Right forelimb (tissue), 1 donor: ENCODE measurements at regions not wholly inside any gene's neighbourhood (a gene's known extent, or its start where the extent isn't known, plus 50 kb on each side); places are given as distances from the start of the nearest gene placed in this dataset.
A peak's percentile ranks its signal among the peaks of the same experiment; 100 is the strongest.
"Not testable (repeated sequence)": the region's sequence is repeated elsewhere in the genome, so short reads cannot be mapped to it uniquely, and the experiment has no call there.

Experiments
- DNase-seq: peaks from one replicate; pipeline ENCODE4 v3.0.0-alpha.2; 2018

- DNase-seq: no peak
Measured at GRCh38 chr4:81314897-81315470, 100.0 kb upstream of the PRKG2 start.

GRCh38 chr4:81314196-81314896, 99.3 kb upstream of the PRKG2 start:
- peak; percentile 47 for DNase-seq

- no peak for DNase-seq
Measured at GRCh38 chr4:81307991-81308390, 93.0 kb upstream of the PRKG2 start.

GRCh38 chr4:81304871-81305270, 89.8 kb upstream of the PRKG2 start:
- DNase-seq: no peak

- DNase-seq: not testable (repeated sequence)
Measured at GRCh38 chr4:81300352-81300751, 85.3 kb upstream of the PRKG2 start.

GRCh38 chr4:81290813-81291212, 75.8 kb upstream of the PRKG2 start:
- DNase-seq: no peak

GRCh38 chr4:81287101-81287500, 72.1 kb upstream of the PRKG2 start:
- no peak for DNase-seq

GRCh38 chr4:81282131-81282530, 67.1 kb upstream of the PRKG2 start:
- DNase-seq: no peak

GRCh38 chr4:81274460-81274859, 59.4 kb upstream of the PRKG2 start:
- DNase-seq: no peak

- DNase-seq: no peak
Measured at GRCh38 chr4:81272671-81273070, 57.6 kb upstream of the PRKG2 start.
